Stimulated activated CD8-positive, alpha-beta memory T cell treated with anti-CD3 and anti-CD28 coated beads, Interleukin-4, amount 100 ng/mL, for 4 hours (primary cell): ENCODE measurements at regions not wholly inside any gene's neighbourhood (a gene's known extent, or its start where the extent isn't known, plus 50 kb on each side); places are given as distances from the start of the nearest gene placed in this dataset.
"Not testable (repeated sequence)": the region's sequence is repeated elsewhere in the genome, so short reads cannot be mapped to it uniquely, and the experiment has no call there.

ENCODE experiments used
- DNase-seq, 2 donors: peaks; one replicate each; pipeline ENCODE4 v3.0.0-alpha.2; 2020; ENCODE audit warnings: low read depth in 2 of 2, low spot score in 1 of 2

GRCh38 chr2:207216457-207216856, 50.7 kb upstream of the KLF7 start:
- no peak for DNase-seq

DNA sequence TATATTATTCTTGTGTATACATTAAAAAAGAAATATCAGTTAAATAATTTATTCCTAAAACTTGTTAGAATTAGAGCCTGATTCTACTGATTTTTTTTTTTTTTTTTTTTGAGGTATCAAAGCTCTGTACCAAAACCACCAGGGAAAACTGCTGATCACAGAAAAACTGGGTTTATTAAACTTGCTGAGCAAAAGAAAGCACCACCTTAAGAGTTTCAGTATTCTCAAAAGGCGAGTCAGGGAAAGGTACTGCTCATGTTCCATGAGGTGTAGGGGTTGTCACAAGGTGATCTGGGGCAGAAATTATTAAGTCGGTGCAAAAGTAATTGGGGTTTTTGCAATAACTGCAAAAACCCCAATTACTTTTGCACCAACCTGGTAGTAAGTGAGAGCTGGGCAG, 51.7 kb upstream of the KLF7 start:
- DNase-seq = no peak

DNA sequence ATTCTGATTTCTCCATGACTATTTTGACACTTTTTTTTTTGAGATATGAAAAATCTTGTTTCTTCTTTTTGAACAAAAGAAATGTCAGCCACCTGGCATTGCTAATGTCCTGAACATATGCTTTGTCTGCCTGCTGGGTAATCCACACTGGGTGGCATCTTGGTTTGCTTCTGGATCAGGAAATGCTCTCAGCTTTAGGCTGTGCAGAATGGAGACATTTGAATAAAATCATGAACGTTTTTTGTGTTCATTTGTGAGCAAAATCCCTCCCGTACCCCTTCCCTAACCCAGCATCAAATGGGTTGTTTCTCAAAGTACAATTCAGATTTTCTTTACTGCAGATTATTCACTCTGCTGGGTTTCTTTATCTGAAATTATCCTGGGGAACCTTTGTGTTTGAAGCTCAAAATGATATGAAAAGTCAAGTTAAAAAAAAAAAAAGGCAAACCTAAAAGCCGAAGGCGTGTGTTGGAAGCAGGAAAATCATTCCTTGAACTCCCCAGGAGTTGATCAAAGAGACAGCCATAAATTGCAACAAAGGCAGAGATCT, 53.4 kb upstream of the KLF7 start:
- no peak for DNase-seq

DNA sequence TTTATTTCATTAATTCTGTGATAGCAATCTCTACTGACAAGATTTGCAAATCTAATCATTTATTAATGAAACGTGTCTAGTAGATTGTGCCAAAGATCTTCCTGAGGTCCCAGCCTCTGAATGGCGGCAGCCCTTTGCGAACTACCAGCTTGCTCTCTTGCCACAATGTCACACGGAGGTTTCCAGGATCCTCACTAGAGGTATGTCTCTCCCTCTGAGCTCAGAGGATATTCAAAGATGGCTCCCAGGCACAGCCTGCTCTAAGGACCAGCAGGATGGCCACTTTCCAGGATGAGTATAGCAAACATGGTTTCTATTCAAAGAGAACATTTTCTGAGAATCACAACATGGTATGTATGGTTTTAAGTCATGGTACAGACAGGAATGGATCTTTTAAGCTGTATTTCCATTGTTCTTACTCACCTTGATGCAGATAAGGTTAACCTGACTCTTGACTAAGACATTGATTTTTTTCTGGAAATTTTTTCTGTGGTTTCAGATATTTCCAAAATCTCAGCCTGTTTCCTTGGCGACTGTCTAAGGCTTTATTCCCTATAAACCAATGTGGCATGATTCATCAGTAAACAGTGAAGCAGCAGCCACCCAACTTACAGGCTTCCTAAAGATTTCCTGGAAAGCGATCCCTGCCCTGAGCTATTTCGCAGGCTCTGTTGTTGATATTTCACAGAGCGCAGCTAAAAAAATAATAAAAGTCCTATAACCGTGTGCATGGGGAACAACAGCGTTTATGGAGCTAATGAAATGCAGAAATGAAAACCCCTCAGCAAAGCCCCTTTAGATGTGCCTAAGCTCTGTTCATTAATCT, 54.1 kb upstream of the KLF7 start:
- DNase-seq = no peak

- no peak for DNase-seq
Measured at GRCh38 chr2:207221731-207222130, 56.0 kb upstream of the KLF7 start.

DNA sequence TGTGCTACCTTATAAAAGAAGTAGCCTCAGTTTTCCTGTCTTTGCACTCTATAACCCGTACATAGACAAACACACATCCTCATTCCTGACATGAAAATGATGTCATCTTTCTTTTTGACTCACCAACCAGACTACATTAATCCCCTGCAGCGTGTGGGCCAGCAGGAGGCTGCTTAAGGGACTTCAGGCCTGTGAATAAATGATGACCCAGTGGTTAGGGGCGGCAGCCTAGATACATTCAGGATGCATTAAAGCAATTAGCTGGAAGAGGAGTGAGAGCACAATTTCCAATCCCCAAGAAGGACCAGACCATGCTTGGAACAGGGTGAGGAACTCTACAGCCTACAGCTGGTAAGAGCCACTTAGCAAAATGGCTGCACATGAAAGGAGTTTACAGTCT, 57.3 kb upstream of the KLF7 start:
- DNase-seq = no peak

DNA sequence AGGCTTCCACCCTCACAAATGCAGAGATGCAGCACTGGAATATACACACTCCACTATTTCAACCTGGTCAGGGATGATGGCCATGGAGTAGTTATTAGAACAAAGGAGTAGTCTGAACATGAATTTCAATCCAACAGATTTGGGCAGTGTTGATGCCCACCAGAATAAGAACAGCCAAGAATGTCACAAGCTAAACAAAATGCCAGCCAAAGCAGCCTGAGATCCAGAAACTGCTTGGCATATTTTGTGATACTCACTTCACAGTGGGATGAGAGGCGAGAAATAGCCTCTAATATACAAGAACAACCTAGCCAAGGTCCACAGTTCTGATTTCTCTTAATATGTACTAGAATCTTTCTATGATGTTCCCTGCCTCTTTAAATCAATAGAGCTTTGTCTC, 58.6 kb upstream of the KLF7 start:
- DNase-seq = no peak

GRCh38 chr2:207224791-207225482, 59.2 kb upstream of the KLF7 start:
- DNase-seq = no peak

DNA sequence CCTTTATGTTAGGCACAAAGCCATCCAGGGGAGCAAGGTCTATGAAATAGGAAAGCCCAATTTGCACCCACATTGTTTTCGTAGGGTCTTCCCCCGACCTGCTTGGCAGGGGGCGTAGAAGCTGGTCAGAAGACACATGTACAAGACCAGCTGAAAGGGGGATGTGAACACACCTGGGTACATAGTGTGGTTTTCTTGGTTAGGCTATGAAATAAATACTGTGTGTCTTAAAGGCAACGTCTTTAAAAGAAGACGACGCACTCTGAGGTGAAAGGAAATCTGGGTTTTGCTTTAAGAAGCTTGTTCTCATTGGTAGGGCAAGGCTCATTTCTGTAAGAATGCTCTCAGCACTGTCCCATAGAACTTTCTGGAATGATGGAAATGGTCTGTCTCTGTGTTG, 60.0 kb upstream of the KLF7 start:
- DNase-seq = no peak

- DNase-seq = no peak
Measured at GRCh38 chr2:207226243-207226642, 60.5 kb upstream of the KLF7 start.

- DNase-seq = no peak
Measured at GRCh38 chr2:207226671-207227061, 60.9 kb upstream of the KLF7 start.

GRCh38 chr2:207227062-207227748, 61.5 kb upstream of the KLF7 start:
- DNase-seq = no peak

DNA sequence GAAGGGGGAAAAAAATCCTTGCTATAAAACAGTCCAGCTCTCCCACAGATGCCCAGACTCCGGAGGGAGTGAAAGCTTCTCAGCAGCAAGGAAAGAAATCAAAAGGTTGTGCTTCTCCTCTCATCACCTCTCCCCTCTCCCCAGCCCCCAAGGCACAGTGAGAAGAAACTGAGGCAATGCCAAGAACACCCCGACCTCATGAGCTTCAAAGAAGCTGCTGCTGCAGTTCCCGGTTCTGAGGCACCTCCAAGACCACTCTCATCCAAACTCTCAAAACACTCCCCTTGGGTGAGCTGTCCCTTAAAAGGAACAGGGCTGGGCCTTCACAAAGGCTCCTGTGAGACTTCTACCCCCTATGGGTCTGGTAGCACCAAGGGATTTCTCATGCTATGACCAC, 62.0 kb upstream of the KLF7 start:
- DNase-seq = no peak

- DNase-seq = no peak
Measured at GRCh38 chr2:207228402-207228801, 62.7 kb upstream of the KLF7 start.

- DNase-seq = no peak
Measured at GRCh38 chr2:207229161-207229560, 63.4 kb upstream of the KLF7 start.

GRCh38 chr2:207230261-207231105, 64.7 kb upstream of the KLF7 start:
- DNase-seq = no peak

DNA sequence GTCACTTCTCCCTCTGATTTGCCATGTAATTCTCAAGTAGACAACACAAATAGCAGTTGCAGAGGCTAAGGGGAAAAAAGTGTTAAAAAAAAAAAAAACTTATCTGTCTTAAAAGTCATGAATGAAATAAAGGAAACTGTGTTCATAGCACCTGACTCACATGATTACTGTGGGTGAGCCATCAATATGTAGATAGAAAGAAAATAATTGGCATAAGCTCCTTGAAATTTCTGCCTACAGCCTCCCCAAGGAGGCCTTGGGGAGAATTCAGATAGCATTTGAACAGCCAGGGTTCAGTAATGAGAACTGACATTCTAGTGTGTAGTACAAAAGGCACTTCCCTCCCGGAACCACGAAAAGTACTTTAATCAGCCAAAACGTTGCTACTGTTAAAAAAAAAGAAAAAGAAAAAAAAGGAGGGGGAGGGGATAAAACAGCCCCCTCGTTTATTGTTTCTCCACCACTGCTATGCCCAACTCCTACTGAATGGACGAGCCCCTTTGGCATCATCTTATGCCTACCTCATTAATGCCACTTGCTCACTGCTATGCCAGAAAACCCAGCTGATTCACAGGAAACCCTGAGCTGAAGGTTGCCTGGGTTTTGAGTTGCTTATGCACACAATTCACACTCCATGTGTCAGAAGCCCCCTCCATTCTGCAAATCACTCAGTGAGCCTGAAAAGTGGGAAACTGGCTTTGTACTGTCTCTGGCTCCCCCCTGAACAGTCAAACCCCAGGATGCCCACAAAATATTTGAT, 65.5 kb upstream of the KLF7 start:
- DNase-seq = no peak

DNA sequence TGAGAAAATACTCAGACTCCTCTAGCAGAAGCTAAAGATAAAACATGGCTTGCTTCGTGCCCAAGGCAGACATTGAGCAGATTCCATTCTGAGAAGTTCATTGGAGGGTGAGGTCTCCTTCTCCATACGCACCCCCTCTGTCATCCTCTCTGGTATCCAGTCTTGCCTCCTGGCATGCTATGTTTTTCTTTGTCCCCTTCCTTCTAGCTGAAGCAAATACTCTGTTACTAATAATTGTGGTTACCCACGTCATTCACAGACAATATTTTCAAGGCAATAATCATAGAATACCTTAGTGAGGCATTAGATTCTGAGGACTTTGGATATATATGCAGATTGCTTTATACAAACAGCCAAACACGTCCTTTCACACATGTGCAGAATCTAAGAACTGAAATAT, 66.2 kb upstream of the KLF7 start:
- no peak for DNase-seq

- not testable (repeated sequence) for DNase-seq
Measured at GRCh38 chr2:207233141-207233540, 67.4 kb upstream of the KLF7 start.

DNA sequence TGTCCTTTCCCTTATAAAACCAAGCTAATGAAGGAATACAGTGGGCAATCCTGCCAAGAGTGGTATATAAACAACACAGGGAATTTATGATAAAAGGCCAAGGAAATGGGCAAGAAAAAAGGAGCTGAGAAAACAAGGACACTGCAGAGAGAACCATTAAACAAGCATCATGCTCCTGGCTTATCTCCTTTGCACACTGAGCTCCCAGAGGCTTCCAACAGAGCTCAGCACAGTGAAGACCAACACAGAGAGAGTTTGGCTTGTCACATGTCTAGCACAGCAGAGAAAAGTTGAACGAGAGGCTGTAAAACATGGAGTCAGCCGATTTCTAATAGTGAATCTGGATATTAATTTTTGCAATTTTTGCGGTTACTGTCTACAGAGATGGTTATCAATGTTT, 68.0 kb upstream of the KLF7 start:
- no peak for DNase-seq
